Activated CD4-positive, alpha-beta T cell treated with anti-CD3 and anti-CD28 coated beads for 48 hours (primary cell): ENCODE measurements at regions not wholly inside any gene's neighbourhood (a gene's known extent, or its start where the extent isn't known, plus 50 kb on each side); places are given as distances from the start of the nearest gene placed in this dataset.

ENCODE experiments used
- DNase-seq: peaks from one replicate; pipeline ENCODE4 v3.0.0-alpha.2; 2020

GRCh38 chr6:137434640-137435039 lies 59.6 kb downstream of the OLIG3 start:
- DNase-seq: no peak

GRCh38 chr6:137432054-137432611 lies 62.1 kb downstream of the OLIG3 start:
- DNase-seq: no peak

- no peak for DNase-seq
These were observed 63.2 kb downstream of the OLIG3 start for GRCh38 chr6:137430954-137431353.

GRCh38 chr6:137427656-137428290 lies 66.4 kb downstream of the OLIG3 start:
- no peak for DNase-seq

GRCh38 chr6:137426007-137426689 lies 68.0 kb downstream of the OLIG3 start:
- DNase-seq: no peak

DNA sequence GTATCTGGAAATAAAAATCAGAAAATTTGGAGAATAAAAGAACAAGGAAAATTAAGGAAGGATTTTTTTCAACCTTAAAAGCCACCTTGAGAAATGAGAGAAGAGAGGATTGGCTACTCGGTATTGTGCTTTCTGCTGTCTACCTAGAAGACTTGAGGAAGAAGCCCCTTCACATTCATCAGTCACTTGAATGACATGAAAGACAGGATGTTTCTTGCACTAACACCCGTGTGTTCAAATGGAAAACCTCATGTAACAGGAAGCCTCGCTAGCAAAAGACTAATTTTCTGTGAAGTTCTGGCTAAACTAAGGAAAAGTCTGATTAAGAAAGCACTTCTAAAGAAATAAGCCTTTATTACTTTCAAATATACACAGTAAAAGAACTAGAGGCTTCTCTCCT lies 69.9 kb downstream of the OLIG3 start:
- DNase-seq: no peak

DNA sequence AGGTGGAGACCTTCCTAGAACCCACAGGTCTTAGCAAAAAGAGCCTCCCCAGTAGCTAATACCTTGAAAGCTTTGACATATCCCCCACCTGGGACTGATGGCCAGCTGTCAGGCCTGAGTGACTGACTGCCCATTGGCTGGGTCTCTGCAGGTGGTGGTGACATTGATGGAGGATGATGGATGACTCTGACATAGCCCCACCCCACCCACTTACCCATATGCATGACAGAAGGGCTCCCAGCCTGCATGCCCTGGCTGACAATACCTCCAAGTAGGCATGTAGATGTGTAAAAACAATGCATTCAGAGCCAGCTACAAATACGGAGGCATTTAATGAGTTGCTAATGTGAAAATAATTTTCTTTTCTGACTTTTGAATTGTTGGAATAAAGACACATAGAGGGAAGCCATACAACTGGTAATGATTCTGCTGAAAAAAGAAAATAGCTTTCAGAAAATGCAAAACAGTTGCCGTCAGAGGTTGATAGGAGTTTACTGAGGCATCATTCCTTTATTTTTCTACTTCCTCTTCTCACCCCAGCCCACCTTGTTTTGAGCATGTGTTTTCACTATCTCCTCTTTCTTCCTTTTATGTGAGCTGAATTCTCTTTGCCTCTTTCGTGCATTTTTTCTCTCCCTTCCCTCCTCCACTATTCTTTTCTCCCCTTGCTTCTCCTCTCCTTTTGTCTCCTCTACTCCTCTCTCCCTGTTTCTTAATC lies 70.6 kb downstream of the OLIG3 start:
- no peak for DNase-seq

DNA sequence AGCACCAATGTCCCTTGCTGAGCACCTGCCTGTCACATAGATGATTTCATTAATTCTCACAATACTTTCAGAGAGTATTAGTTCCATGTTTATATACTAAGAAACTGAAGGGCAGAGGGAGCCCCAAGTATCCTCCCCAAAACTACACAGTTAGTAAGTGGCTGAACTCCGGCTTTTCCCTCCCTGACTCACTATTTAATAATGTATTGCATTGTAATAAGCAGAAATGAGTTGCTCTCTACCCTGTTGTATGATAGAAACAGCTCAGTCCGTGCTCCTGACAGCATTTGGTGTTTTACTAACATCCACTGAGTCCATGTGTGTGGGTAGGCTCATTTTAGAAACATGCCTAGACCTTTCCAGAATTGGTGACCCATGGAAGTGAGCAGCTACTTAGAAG lies 76.8 kb downstream of the OLIG3 start:
- no peak for DNase-seq

DNA sequence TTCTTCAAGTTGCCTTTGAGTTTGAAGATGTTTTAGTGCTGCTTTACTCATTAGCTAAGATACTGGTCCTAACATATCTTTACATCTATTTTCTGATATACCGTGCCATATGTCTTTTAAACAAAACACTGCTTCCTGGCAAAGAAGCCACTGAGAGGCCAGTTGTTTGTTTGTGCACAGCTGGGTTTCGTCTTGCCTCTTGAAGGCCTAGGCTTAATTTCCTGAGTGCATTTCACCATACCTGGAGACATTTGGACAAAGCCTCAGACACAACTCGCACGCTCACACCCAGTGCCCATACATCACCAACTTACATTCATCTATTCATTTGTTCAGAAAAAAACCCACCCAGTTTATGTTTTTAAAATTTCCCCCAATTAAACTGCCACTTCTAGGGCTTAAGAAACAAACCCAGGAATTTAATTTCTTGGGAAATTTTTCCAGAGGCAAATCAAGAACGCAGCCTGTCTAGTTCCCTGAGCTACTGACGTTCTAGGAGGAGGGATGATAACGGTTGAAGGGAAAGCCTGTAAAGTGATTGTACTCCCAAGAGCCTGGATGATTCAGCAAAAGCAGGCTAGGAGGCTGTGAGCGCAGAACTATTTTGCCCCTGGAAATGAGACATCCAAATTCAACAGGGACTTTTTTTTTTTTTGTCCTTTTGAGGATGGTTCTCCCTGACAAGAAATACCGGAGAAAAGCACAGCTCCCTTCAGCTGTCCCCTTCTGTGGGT lies 77.7 kb downstream of the OLIG3 start:
- no peak for DNase-seq

- no peak for DNase-seq
These were observed 78.4 kb downstream of the OLIG3 start for GRCh38 chr6:137415834-137416190.

GRCh38 chr6:137415127-137415833 lies 78.9 kb downstream of the OLIG3 start:
- DNase-seq: peak; percentile 71

DNA sequence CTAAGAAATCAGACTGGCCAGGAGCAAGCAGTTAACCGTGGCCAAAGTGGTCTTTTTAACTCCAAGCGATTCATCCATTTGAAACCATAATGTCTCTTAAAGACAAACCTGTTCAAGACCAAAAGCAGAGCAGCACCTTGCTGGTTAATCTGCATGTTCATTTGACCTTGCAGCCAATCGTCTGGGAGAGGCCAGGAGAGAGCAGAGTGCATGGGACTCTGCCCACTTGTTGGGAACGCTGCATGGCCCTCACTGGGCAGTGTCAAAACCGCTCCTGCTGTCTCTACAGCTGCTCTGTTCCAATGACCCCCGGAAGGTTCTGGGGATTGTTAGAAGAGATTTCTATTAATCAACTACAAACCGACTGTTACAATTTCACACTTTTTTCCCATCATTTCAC lies 79.6 kb downstream of the OLIG3 start:
- DNase-seq: no peak

DNA sequence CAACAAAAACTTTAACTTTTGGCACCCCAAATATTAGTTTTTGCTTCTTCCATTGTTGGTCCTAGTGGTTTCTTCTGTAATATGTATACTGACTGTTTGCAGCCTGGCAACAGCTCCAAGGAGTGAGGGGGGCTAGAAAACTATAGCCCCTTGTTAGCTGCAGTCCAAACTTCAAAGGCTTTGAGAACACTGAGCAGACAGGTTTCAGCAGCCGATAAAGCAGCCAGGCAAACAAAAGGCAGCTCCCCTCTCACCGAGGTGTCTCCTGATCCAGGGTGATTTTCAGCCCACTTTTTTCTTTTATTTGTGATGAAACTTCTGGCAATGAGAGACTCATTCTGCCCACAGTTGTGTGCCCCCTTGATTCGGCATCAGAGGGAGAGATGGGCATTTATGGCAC lies 80.7 kb downstream of the OLIG3 start:
- no peak for DNase-seq

DNA sequence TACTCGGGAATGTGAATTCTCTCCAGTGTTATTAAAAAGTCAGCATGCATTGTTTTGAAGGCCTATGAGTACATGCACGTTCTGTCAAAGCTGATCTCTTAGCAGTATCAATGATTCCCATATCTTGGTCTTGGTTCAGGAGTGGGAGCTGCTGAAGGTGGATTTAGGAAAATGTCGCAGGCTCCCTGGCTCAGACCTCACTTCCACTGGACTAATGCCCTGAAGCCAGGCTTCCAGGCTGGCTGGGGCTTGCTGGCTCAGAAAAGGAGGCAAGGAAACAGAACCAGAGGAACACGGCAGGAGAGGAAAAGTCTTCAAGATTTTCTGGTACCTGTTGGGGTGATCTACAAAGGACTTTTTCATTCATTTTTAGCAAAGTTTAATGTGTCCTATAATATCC lies 81.6 kb downstream of the OLIG3 start:
- no peak for DNase-seq

DNA sequence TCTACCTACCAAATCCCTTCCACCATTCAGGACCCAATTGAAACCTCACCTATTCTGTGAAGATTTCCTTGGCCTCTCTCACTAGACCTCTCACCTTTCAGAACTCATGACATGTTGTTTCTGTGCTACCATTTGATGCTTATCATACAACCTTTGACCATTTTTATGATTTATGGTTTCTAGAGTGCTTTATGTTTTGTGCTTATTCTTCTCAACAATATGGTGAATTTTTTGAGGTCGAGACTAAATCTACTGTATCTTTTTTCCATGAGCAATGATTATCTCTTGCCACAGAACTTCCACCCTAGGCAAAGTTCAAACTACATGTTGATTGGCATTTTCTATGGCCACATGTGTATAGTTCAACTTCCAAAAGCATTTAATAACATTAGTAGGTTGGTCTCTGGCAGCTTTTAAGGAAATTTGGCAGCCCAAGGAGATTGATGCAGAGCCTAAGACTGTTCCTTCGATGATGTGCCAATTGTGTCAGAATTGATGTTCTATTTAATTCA lies 84.9 kb downstream of the OLIG3 start:
- no peak for DNase-seq

DNA sequence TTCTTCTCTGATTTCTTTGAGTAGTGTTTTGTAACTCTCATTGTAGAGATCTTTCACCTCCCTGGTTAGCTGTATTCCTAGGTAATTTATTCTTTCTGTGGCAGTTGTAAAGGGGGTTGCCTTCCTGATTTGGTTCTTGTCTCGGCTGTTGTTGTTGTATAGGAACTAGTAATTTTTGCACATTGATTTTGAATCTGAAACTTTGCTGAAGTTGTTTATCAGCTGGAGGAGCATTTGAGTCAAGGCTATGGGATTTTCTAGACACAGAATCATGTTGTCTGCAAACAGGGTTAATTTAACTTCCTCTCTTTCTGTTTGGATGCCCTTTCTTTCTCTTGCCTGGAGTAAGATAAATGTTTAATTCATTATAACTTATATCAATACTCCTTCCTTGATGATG lies 86.4 kb downstream of the OLIG3 start:
- no peak for DNase-seq

- no peak for DNase-seq
These were observed 88.4 kb downstream of the OLIG3 start for GRCh38 chr6:137405806-137406205.

DNA sequence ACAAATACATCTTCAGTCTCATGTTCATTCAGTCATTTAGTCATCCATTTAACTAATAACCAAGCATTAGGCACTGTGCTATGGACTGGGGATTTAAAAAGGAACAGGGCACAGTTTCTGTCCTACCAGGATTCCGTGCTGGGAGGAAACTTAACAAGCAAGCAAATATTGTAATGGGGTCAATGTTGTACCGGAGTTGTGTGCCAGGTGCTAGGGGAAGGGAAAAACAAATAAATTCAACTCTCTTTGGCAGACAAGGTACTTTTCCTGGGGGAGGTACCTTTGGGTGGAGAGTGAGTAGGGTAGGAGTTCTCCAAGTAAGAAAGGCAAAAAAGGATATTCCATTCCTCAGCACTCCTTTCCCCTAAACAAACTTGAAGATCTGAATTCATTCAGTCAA lies 90.3 kb downstream of the OLIG3 start:
- no peak for DNase-seq

GRCh38 chr6:137403443-137403842 lies 90.8 kb downstream of the OLIG3 start:
- DNase-seq: no peak

DNA sequence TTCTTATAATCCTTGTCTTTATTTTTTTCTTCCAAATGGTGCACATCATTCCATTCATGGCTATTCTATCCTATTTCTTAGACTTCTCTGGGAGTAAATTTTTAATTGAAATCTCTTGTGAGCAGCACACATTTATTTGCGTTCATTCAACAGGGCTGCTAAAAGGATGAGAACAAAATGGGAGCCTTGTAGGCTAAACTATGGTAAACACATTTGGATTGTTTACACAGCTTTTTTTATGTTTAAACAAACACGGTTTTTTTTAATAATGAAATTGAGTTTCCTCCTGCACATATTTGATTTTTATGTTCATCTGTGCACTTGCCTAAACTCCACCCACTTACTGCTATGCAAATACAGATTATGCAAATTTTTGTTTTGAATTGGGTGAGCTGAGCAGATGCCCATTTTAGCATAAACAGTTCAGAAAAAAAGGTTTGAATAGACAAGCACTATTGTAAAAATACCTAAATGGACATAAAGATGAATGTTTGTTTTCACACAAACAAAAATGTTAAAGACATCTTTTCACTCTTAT lies 92.0 kb downstream of the OLIG3 start:
- DNase-seq: no peak

DNA sequence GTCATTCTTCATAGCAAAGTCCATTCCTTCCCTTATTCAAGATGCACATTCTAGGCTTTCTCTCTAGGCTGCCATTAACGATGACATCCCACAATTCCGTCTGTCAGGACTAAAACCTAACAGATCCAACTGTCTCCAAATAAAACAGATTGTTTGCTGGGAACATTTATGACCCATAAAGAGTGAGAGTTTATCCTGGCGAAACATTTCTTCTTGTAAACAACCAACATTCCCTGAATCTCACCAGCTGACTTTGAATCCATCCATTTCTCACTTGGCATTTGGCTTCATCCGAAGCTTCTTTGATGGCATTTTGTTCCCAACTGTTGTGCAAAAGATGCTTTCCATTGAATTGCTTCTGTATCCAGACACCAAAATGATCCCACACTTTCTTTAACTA lies 93.1 kb downstream of the OLIG3 start:
- DNase-seq: no peak

DNA sequence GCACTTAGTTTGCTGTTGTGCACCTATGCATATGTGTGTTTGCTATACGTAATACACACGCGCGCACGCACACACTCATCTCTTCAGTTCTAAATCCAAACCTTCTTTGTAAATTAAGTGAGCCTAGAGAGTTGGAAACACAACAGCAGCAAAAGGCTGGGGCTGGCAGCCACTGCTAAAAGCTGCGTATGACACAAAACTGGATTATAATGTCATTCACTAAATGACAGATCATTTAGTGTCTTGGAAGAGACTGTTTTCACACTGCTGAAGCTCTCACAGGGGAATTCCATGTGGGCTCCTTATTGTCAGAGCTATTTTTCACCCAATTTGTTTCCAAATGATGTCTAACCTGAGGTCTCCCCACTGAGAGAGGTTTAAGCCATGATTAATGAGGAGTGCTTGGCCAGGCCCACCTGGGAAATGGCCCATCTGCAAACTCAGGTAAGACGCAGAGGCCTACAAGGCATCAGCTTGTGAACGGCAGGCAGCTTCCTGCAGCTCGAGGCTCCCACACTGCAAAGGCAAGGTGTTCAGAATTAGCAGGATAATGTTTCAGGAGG lies 94.2 kb downstream of the OLIG3 start:
- DNase-seq: peak; percentile 14
